ENCODE measurements at regions not wholly inside any gene's neighbourhood (a gene's known extent, or its start where the extent isn't known, plus 50 kb on each side); places are given as distances from the start of the nearest gene placed in this dataset.

- no peak for DNase-seq (ENCODE audit: low read depth in 2 of 2, low spot score in 1 of 2)
Observed at GRCh38 chr7:45349090-45349489, 191.5 kb downstream of the RAMP3 start.

- no peak for DNase-seq (ENCODE audit: low read depth in 2 of 2, low spot score in 1 of 2)
Observed at GRCh38 chr7:45350896-45351295, 193.3 kb downstream of the RAMP3 start.

GRCh38 chr7:45358287-45358686 is 200.7 kb downstream of the RAMP3 start:
- no peak for DNase-seq (ENCODE audit: low read depth in 2 of 2, low spot score in 1 of 2)

- no peak for DNase-seq (ENCODE audit: low read depth in 2 of 2, low spot score in 1 of 2)
Observed at GRCh38 chr7:45359250-45359649, 201.7 kb downstream of the RAMP3 start.

- DNase-seq (ENCODE audit: low read depth in 2 of 2, low spot score in 1 of 2), result no peak
Observed at GRCh38 chr7:45359776-45360175, 202.2 kb downstream of the RAMP3 start.

GRCh38 chr7:45363669-45364068 is 206.1 kb downstream of the RAMP3 start:
- no peak for DNase-seq (ENCODE audit: low read depth in 2 of 2, low spot score in 1 of 2)

- DNase-seq (ENCODE audit: low read depth in 2 of 2, low spot score in 1 of 2), result no peak
Observed at GRCh38 chr7:45365341-45365740, 207.8 kb downstream of the RAMP3 start.

- no peak for DNase-seq (ENCODE audit: low read depth in 2 of 2, low spot score in 1 of 2)
Observed at GRCh38 chr7:45366475-45366874, 207.7 kb upstream of the ADCY1 start.

- DNase-seq (ENCODE audit: low read depth in 2 of 2, low spot score in 1 of 2), result no peak
Observed at GRCh38 chr7:45367026-45367425, 207.1 kb upstream of the ADCY1 start.

GRCh38 chr7:45368129-45368807 is 205.9 kb upstream of the ADCY1 start:
- no peak for DNase-seq (ENCODE audit: low read depth in 2 of 2, low spot score in 1 of 2)

GRCh38 chr7:45384499-45384898 is 189.7 kb upstream of the ADCY1 start:
- no peak for DNase-seq (ENCODE audit: low read depth in 2 of 2, low spot score in 1 of 2)

- DNase-seq (ENCODE audit: low read depth in 2 of 2, low spot score in 1 of 2), result no peak
Observed at GRCh38 chr7:45387837-45388236, 186.3 kb upstream of the ADCY1 start.

- no peak for DNase-seq (ENCODE audit: low read depth in 2 of 2, low spot score in 1 of 2)
Observed at GRCh38 chr7:45389073-45389872, 184.9 kb upstream of the ADCY1 start.

GRCh38 chr7:45390180-45390579 is 184.0 kb upstream of the ADCY1 start:
- DNase-seq (ENCODE audit: low read depth in 2 of 2, low spot score in 1 of 2), result no peak

GRCh38 chr7:45390731-45391130 is 183.4 kb upstream of the ADCY1 start:
- no peak for DNase-seq (ENCODE audit: low read depth in 2 of 2, low spot score in 1 of 2)

- no peak for DNase-seq (ENCODE audit: low read depth in 2 of 2, low spot score in 1 of 2)
Observed at GRCh38 chr7:45391618-45392451, 182.3 kb upstream of the ADCY1 start.

- no peak for DNase-seq (ENCODE audit: low read depth in 2 of 2, low spot score in 1 of 2)
Observed at GRCh38 chr7:45394117-45394708, 180.0 kb upstream of the ADCY1 start.

GRCh38 chr7:45399069-45399468 is 175.1 kb upstream of the ADCY1 start:
- no peak for DNase-seq (ENCODE audit: low read depth in 2 of 2, low spot score in 1 of 2)

- no peak for DNase-seq (ENCODE audit: low read depth in 2 of 2, low spot score in 1 of 2)
Observed at GRCh38 chr7:45400680-45401079, 173.5 kb upstream of the ADCY1 start.

GRCh38 chr7:45401155-45401554 is 173.0 kb upstream of the ADCY1 start:
- DNase-seq (ENCODE audit: low read depth in 2 of 2, low spot score in 1 of 2), result no peak

GRCh38 chr7:45401851-45402250 is 172.3 kb upstream of the ADCY1 start:
- no peak for DNase-seq (ENCODE audit: low read depth in 2 of 2, low spot score in 1 of 2)

Data from stimulated activated CD8-positive, alpha-beta memory T cell treated with anti-CD3 and anti-CD28 coated beads, Interleukin-4, amount 100 ng/mL, for 4 hours (primary cell).